ENCODE measurements at regions not wholly inside any gene's neighbourhood (a gene's known extent, or its start where the extent isn't known, plus 50 kb on each side); places are given as distances from the start of the nearest gene placed in this dataset.

GRCh38 chr6:97866616-97867015 is 583.6 kb upstream of the MMS22L start:
- DNase-seq (ENCODE audit: low read depth) = no peak
- Histone ChIP-seq H3K36me3 (ENCODE audit: insufficient read depth, low read length) (no peaks in the 10 kb centered on the region), H4K20me1 (ENCODE audit: insufficient read depth, low read length) (no peaks in the 10 kb centered on the region), H3K4me2 (ENCODE audit: low read length) (no peak overlapping the region), H3K27me3 (ENCODE audit: insufficient read depth, low read length) (no peaks in the 10 kb centered on the region), H3K9me3 (ENCODE audit: insufficient read depth, low read depth, low read length) (no peaks in the 10 kb centered on the region), H2AFZ (ENCODE audit: low read depth, low read length) (no peak overlapping the region), H3K27ac (ENCODE audit: low read depth, low read length) (no peak overlapping the region), H3K4me1 (ENCODE audit: insufficient read depth, low read length) (no peaks in the 10 kb centered on the region), H3K9ac (ENCODE audit: low read length) (no peak overlapping the region), H3K4me3 (ENCODE audit: insufficient read depth, low read depth, low read length) (no peak overlapping the region), H3K79me2 (ENCODE audit: insufficient read depth, low read length) (no peaks in the 10 kb centered on the region)
- H3K4me1 Mint-ChIP-seq (ENCODE audit: low read depth, unreplicated experiment) = peaks cover 15% of the 10 kb centered on the region
- no peak for FAIRE-seq
- no peaks in the 10 kb centered on the region for H3K27me3 Mint-ChIP-seq (ENCODE audit: low read depth, unreplicated experiment)
- H3K27ac Mint-ChIP-seq (ENCODE audit: unreplicated experiment) = no peak overlapping the region
- H3K4me3 Mint-ChIP-seq (ENCODE audit: unreplicated experiment) = no peak overlapping the region
- no peak for TF ChIP-seq EZH2 (IDR thresholded peaks at IDR 0.05; ENCODE audit: insufficient read depth, low read length)
- TF ChIP-seq, protein P1, sequence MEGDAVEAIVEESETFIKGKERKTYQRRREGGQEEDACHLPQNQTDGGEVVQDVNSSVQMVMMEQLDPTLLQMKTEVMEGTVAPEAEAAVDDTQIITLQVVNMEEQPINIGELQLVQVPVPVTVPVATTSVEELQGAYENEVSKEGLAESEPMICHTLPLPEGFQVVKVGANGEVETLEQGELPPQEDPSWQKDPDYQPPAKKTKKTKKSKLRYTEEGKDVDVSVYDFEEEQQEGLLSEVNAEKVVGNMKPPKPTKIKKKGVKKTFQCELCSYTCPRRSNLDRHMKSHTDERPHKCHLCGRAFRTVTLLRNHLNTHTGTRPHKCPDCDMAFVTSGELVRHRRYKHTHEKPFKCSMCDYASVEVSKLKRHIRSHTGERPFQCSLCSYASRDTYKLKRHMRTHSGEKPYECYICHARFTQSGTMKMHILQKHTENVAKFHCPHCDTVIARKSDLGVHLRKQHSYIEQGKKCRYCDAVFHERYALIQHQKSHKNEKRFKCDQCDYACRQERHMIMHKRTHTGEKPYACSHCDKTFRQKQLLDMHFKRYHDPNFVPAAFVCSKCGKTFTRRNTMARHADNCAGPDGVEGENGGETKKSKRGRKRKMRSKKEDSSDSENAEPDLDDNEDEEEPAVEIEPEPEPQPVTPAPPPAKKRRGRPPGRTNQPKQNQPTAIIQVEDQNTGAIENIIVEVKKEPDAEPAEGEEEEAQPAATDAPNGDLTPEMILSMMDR (IDR thresholded peaks at IDR 0.05; ENCODE audit: insufficient read depth, low read depth, low read length) = no peak
- no peaks in the 10 kb centered on the region for H3K36me3 Mint-ChIP-seq (ENCODE audit: low read depth, unreplicated experiment)
- no peaks in the 10 kb centered on the region for H3K9me3 Mint-ChIP-seq (ENCODE audit: unreplicated experiment)

DNA sequence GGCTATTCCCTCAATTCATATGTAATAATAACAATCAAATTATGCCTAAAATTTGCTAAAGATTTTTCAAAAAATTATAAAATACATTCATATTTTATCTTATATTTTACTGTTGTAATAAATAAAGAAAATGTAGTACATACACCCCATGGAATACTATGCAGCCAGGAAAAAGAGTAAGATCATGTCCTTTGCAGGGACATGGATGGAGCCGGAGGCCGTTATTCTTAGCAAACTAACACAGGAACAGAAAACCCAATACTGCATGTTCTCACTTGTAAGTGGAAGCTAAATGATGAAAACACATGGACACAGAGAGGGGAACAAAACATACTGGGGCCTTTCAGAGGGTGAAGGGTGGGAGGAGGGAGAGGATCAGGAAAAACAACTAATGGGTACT is 584.2 kb upstream of the MMS22L start:
- H3K4me2 ChIP-seq (ENCODE audit: low read length) = no peak overlapping the region
- Mint-ChIP-seq H3K27ac (ENCODE audit: unreplicated experiment) (no peak overlapping the region), H3K9me3 (ENCODE audit: unreplicated experiment) (no peaks in the 10 kb centered on the region), H3K36me3 (ENCODE audit: low read depth, unreplicated experiment) (no peaks in the 10 kb centered on the region), H3K27me3 (ENCODE audit: low read depth, unreplicated experiment) (no peaks in the 10 kb centered on the region), H3K4me1 (ENCODE audit: low read depth, unreplicated experiment) (peaks cover 15% of the 10 kb centered on the region), H3K4me3 (ENCODE audit: unreplicated experiment) (no peak overlapping the region)
- no peaks in the 10 kb centered on the region for H3K79me2 ChIP-seq (ENCODE audit: insufficient read depth, low read length)
- no peak overlapping the region for H2AFZ ChIP-seq (ENCODE audit: low read depth, low read length)
- no peak for FAIRE-seq
- no peaks in the 10 kb centered on the region for H3K27me3 ChIP-seq (ENCODE audit: insufficient read depth, low read length)
- TF ChIP-seq, protein P1 (IDR thresholded peaks at IDR 0.05; ENCODE audit: insufficient read depth, low read depth, low read length) = no peak
- TF ChIP-seq EZH2 (IDR thresholded peaks at IDR 0.05; ENCODE audit: insufficient read depth, low read length) = no peak
- H4K20me1 ChIP-seq (ENCODE audit: insufficient read depth, low read length) = no peaks in the 10 kb centered on the region
- no peak overlapping the region for H3K4me3 ChIP-seq (ENCODE audit: insufficient read depth, low read depth, low read length)
- no peaks in the 10 kb centered on the region for H3K36me3 ChIP-seq (ENCODE audit: insufficient read depth, low read length)
- no peak overlapping the region for H3K27ac ChIP-seq (ENCODE audit: low read depth, low read length)
- H3K9ac ChIP-seq (ENCODE audit: low read length) = no peak overlapping the region
- H3K9me3 ChIP-seq (ENCODE audit: insufficient read depth, low read depth, low read length) = no peaks in the 10 kb centered on the region
- no peak for DNase-seq (ENCODE audit: low read depth)
- H3K4me1 ChIP-seq (ENCODE audit: insufficient read depth, low read length) = no peaks in the 10 kb centered on the region

- H3K4me1 ChIP-seq (ENCODE audit: insufficient read depth, low read length) = no peaks in the 10 kb centered on the region
- H3K36me3 ChIP-seq (ENCODE audit: insufficient read depth, low read length) = no peaks in the 10 kb centered on the region
- no peaks in the 10 kb centered on the region for H3K36me3 Mint-ChIP-seq (ENCODE audit: low read depth, unreplicated experiment)
- H3K27me3 Mint-ChIP-seq (ENCODE audit: low read depth, unreplicated experiment) = no peaks in the 10 kb centered on the region
- no peak overlapping the region for H3K27ac Mint-ChIP-seq (ENCODE audit: unreplicated experiment)
- H3K9me3 ChIP-seq (ENCODE audit: insufficient read depth, low read depth, low read length) = no peaks in the 10 kb centered on the region
- no peak overlapping the region for H2AFZ ChIP-seq (ENCODE audit: low read depth, low read length)
- no peak overlapping the region for H3K9ac ChIP-seq (ENCODE audit: low read length)
- no peaks in the 10 kb centered on the region for H4K20me1 ChIP-seq (ENCODE audit: insufficient read depth, low read length)
- no peak for DNase-seq (ENCODE audit: low read depth)
- H3K4me3 Mint-ChIP-seq (ENCODE audit: unreplicated experiment) = no peak overlapping the region
- no peaks in the 10 kb centered on the region for H3K79me2 ChIP-seq (ENCODE audit: insufficient read depth, low read length)
- TF ChIP-seq, protein P1 (IDR thresholded peaks at IDR 0.05; ENCODE audit: insufficient read depth, low read depth, low read length) = no peak
- TF ChIP-seq EZH2 (IDR thresholded peaks at IDR 0.05; ENCODE audit: insufficient read depth, low read length) = no peak
- H3K4me1 Mint-ChIP-seq (ENCODE audit: low read depth, unreplicated experiment) = peaks cover 4% of the 10 kb centered on the region
- no peak overlapping the region for H3K27ac ChIP-seq (ENCODE audit: low read depth, low read length)
- no peak overlapping the region for H3K4me2 ChIP-seq (ENCODE audit: low read length)
- H3K4me3 ChIP-seq (ENCODE audit: insufficient read depth, low read depth, low read length) = no peak overlapping the region
- FAIRE-seq = no peak
- no peaks in the 10 kb centered on the region for H3K27me3 ChIP-seq (ENCODE audit: insufficient read depth, low read length)
- no peaks in the 10 kb centered on the region for H3K9me3 Mint-ChIP-seq (ENCODE audit: unreplicated experiment)
Measured at GRCh38 chr6:97870273-97870672, 587.3 kb upstream of the MMS22L start.
